MM.1S (cell line): ENCODE measurements at regions not wholly inside any gene's neighbourhood (a gene's known extent, or its start where the extent isn't known, plus 50 kb on each side); places are given as distances from the start of the nearest gene placed in this dataset.

Experiments
- DNase-seq: peaks from one replicate; pipeline ENCODE4 v3.0.0-alpha.2; 2015
- H2AFZ ChIP-seq: fragments of 300-600 bp; sonication (generic); 2 replicates; pipeline ENCODE4 v1.6.0; 2016; ENCODE audit warnings: antibody characterized with exemption, low read length
- H3F3A ChIP-seq: fragments of 300-600 bp; sonication (generic); 2 replicates; pipeline ENCODE4 v1.6.1; 2016; ENCODE audit warnings: mild to moderate bottlenecking, antibody characterized with exemption, low read length, moderate library complexity, mixed read lengths; ENCODE audit not compliant: insufficient read depth
- H3K27ac ChIP-seq: fragments of 300-600 bp; sonication (generic); 2 replicates; pipeline ENCODE4 v1.5.1; 2016; ENCODE audit warnings: mild to moderate bottlenecking, low read length
- H3K27me3 ChIP-seq: fragments of 300-600 bp; sonication (generic); replicated peaks from 2 replicates; pipeline ENCODE4 v1.6.0; 2016; ENCODE audit warnings: low read length; ENCODE audit not compliant: insufficient read depth
- H3K36me3 ChIP-seq: fragments of 300-600 bp; sonication (generic); replicated peaks from 2 replicates; pipeline ENCODE4 v1.6.1; 2016; ENCODE audit warnings: mild to moderate bottlenecking, low read length, mixed read lengths; ENCODE audit not compliant: insufficient read depth
- H3K4me1 ChIP-seq: fragments of 300-600 bp; sonication (generic); 2 replicates; pipeline ENCODE4 v1.6.1; 2016; ENCODE audit warnings: low read length, mixed read lengths
- H3K4me2 ChIP-seq: fragments of 300-600 bp; sonication (generic); 2 replicates; pipeline ENCODE4 v1.6.0; 2016; ENCODE audit warnings: low read depth, low read length
- H3K4me3 ChIP-seq: fragments of 300-600 bp; sonication (generic); 2 replicates; pipeline ENCODE4 v1.5.1; 2016; ENCODE audit warnings: low read length, mixed read lengths
- H3K79me2 ChIP-seq: fragments of 300-600 bp; sonication (generic); 2 replicates; pipeline ENCODE4 v1.6.1; 2016; ENCODE audit warnings: mixed run types, low read length, mixed read lengths
- H3K9ac ChIP-seq: fragments of 300-600 bp; sonication (generic); 2 replicates; pipeline ENCODE4 v1.6.1; 2016; ENCODE audit warnings: low read length, mixed read lengths
- H3K9me2 ChIP-seq: fragments of 300-600 bp; sonication (generic); replicated peaks from 2 replicates; pipeline ENCODE4 v1.6.1; 2016; ENCODE audit warnings: mild to moderate bottlenecking, low read length, mixed read lengths; ENCODE audit not compliant: insufficient read depth
- H3K9me3 ChIP-seq: fragments of 300-600 bp; sonication (generic); replicated peaks from 2 replicates; pipeline ENCODE4 v1.6.1; 2016; ENCODE audit warnings: mild to moderate bottlenecking, low read length, mixed read lengths; ENCODE audit not compliant: insufficient read depth
- H4K20me1 ChIP-seq: fragments of 300-600 bp; sonication (generic); 2 replicates; pipeline ENCODE4 v1.6.1; 2016; ENCODE audit warnings: mild to moderate bottlenecking, low read length, moderate library complexity, mixed read lengths; ENCODE audit not compliant: insufficient read depth
- EZH2 ChIP-seq: fragments of 300-600 bp; sonication (generic); optimal IDR thresholded peaks from 2 replicates; pipeline ENCODE3; 2017; ENCODE audit warnings: low read depth, mild to moderate bottlenecking, antibody characterized with exemption, low read length, mixed read lengths
- EZH2phosphoT487 ChIP-seq: fragments of 300-600 bp; sonication (generic); IDR thresholded peaks from 2 replicates; pipeline ENCODE4 v1.6.1; 2018; ENCODE audit warnings: antibody characterized with exemption, low read length
- TF ChIP-seq, protein P1 (sequence below): fragments of 300-600 bp; sonication (generic); IDR thresholded peaks from 2 replicates; pipeline ENCODE4 v1.5.1; 2016; ENCODE audit warnings: antibody characterized with exemption, low read length, mixed read lengths

DNA sequence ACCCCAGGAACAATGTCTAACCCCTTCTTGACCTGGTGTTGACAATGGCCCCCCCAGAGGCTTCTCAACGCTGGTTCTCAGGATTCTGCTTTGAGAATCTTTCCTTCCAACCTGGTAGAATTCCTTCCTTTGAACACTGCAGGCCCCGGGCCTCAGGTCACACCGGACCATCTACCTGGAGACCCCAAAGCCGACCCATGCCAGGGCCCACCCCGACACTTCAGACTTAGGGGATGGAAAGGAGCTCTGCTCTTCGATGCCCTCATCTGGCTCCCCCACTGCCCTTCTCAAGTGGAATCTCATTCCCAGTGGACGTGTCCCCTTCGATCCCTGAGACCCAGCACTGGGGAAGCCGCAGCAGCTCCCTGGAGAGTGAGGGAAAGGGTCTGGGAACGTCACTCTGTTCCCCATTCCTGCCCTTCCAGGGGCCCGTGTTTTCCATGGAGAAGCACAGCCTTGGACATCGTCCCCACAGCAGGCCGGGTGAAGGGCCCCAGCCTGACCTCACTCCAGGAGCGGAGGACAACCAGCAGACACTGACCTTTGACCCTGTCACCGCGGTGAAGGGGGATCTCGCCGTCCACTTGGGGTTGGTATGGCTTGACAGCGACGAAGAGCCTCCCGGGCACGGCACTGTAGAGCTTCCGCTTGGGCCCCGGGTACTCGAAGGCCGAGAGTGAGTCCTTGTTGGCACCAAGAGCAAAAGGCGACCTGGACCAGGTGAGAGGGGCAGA, 408.3 kb downstream of the CTTN start:
- H3K4me1 ChIP-seq: no peaks in the 10 kb centered on the region
- no peaks in the 10 kb centered on the region for H3K36me3 ChIP-seq
- DNase-seq: no peak
- H3K4me2 ChIP-seq: no peak overlapping the region
- TF ChIP-seq EZH2phosphoT487 (no peak), EZH2 (no peak)
- TF ChIP-seq, protein P1, sequence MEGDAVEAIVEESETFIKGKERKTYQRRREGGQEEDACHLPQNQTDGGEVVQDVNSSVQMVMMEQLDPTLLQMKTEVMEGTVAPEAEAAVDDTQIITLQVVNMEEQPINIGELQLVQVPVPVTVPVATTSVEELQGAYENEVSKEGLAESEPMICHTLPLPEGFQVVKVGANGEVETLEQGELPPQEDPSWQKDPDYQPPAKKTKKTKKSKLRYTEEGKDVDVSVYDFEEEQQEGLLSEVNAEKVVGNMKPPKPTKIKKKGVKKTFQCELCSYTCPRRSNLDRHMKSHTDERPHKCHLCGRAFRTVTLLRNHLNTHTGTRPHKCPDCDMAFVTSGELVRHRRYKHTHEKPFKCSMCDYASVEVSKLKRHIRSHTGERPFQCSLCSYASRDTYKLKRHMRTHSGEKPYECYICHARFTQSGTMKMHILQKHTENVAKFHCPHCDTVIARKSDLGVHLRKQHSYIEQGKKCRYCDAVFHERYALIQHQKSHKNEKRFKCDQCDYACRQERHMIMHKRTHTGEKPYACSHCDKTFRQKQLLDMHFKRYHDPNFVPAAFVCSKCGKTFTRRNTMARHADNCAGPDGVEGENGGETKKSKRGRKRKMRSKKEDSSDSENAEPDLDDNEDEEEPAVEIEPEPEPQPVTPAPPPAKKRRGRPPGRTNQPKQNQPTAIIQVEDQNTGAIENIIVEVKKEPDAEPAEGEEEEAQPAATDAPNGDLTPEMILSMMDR: no peak
- H3K27ac ChIP-seq: no peak overlapping the region
- no peak overlapping the region for H3K4me3 ChIP-seq
- no peaks in the 10 kb centered on the region for H3K9me2 ChIP-seq
- no peaks in the 10 kb centered on the region for H3F3A ChIP-seq
- no peak overlapping the region for H3K9ac ChIP-seq
- no peaks in the 10 kb centered on the region for H3K79me2 ChIP-seq
- H3K9me3 ChIP-seq: no peaks in the 10 kb centered on the region
- peaks cover 79% of the 10 kb centered on the region for H3K27me3 ChIP-seq
- no peak overlapping the region for H2AFZ ChIP-seq
- no peaks in the 10 kb centered on the region for H4K20me1 ChIP-seq

DNA sequence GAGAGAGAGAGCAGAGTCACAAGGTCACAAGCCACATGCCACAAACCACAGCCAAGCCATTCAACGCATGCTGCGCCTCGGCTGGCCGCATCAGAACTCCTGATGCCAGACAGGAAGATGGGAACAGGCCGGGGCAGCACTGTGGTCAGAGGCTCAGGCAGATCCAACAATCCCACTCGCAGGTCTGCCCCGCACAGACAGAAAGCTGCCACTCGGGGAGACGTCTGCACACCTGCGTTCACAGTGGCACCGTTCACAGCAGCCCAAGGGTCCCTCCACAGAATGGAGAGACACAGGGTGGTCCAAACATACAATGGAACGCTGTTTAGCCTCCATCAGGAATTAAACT, 408.8 kb downstream of the CTTN start:
- no peaks in the 10 kb centered on the region for H3F3A ChIP-seq

DNA sequence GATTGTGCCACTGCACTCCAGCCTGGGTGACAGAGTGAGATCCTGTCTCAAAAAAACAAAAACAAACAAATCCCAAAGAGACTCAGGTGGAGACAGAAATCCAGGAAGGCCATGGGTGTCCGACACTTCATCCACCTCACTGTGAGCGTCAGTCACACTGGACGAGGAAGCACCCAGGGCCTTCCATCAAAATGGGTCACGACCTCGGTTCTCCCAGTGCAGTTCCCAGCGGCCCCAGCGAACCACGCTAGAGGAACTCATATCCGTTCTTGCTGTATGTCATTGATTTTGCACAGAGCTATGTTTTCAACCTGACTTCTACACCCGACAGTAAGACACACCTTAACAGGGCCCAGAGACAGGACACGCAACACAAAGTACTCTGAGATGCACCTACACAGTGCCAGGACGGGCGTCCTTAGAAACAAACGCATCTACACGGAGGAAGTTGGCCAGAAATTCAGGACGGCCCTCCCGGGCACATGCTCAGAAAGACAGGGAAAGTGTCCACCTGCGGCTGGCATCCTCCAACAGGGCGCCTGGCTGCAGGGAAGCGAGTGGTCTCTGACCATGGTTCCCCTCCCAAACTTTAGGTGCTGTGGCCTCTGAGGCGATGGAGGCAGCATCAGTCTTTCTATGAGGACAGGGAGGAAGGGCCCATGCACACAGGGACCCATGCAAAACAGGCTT, 410.5 kb downstream of the CTTN start:
- H3K4me1 ChIP-seq: no peaks in the 10 kb centered on the region
- no peak overlapping the region for H3K4me3 ChIP-seq
- H3F3A ChIP-seq: no peaks in the 10 kb centered on the region
- H3K27me3 ChIP-seq: peaks cover 97% of the 10 kb centered on the region
- H3K27ac ChIP-seq: no peak overlapping the region
- no peak for DNase-seq
- H3K9me2 ChIP-seq: no peaks in the 10 kb centered on the region
- H3K9me3 ChIP-seq: no peaks in the 10 kb centered on the region
- H3K36me3 ChIP-seq: no peaks in the 10 kb centered on the region
- TF ChIP-seq EZH2phosphoT487: no peak
- no peak for TF ChIP-seq EZH2
- TF ChIP-seq, protein P1: no peak
- no peaks in the 10 kb centered on the region for H4K20me1 ChIP-seq
- H2AFZ ChIP-seq: no peak overlapping the region
- H3K79me2 ChIP-seq: no peaks in the 10 kb centered on the region
- no peak overlapping the region for H3K4me2 ChIP-seq
- H3K9ac ChIP-seq: no peak overlapping the region

More for the DNA sequence above, 408.8 kb downstream of the CTTN start:
- Histone ChIP-seq H3K9me2 (no peaks in the 10 kb centered on the region), H3K9me3 (no peaks in the 10 kb centered on the region), H2AFZ (no peak overlapping the region), H3K36me3 (no peaks in the 10 kb centered on the region), H3K4me2 (no peak overlapping the region), H3K79me2 (no peaks in the 10 kb centered on the region), H3K4me1 (no peaks in the 10 kb centered on the region), H4K20me1 (no peaks in the 10 kb centered on the region), H3K27ac (no peak overlapping the region), H3K9ac (no peak overlapping the region), H3K27me3 (peaks cover 85% of the 10 kb centered on the region), H3K4me3 (no peak overlapping the region)
- no peak for DNase-seq
- TF ChIP-seq EZH2phosphoT487 (no peak), EZH2 (no peak)
- TF ChIP-seq, protein P1: no peak
